ENCODE measurements at regions not wholly inside any gene's neighbourhood (a gene's known extent, or its start where the extent isn't known, plus 50 kb on each side); places are given as distances from the start of the nearest gene placed in this dataset.

- DNase-seq (ENCODE audit: low read depth in 2 of 2): no peak
Measured at GRCh38 chr14:31965735-31966598, 111.1 kb upstream of the ARHGAP5 start.

- DNase-seq (ENCODE audit: low read depth in 2 of 2): no peak
Measured at GRCh38 chr14:31966896-31967668, 110.0 kb upstream of the ARHGAP5 start.

DNA sequence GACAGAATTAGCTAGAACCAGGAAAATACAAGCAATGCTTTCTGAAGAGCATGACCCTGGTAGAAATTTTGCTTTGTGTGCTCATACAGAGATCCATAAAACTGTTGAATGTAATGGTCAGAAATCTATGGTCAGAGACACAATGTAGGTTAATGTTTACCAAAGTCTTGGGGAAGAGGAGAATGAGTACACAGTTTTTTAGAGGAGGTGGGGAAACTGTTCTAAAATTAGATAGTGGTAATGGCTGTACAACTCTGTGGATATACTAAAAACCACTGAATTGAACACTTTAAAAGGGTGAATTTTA lies 109.5 kb upstream of the ARHGAP5 start:
- DNase-seq (ENCODE audit: low read depth in 2 of 2): no peak

DNA sequence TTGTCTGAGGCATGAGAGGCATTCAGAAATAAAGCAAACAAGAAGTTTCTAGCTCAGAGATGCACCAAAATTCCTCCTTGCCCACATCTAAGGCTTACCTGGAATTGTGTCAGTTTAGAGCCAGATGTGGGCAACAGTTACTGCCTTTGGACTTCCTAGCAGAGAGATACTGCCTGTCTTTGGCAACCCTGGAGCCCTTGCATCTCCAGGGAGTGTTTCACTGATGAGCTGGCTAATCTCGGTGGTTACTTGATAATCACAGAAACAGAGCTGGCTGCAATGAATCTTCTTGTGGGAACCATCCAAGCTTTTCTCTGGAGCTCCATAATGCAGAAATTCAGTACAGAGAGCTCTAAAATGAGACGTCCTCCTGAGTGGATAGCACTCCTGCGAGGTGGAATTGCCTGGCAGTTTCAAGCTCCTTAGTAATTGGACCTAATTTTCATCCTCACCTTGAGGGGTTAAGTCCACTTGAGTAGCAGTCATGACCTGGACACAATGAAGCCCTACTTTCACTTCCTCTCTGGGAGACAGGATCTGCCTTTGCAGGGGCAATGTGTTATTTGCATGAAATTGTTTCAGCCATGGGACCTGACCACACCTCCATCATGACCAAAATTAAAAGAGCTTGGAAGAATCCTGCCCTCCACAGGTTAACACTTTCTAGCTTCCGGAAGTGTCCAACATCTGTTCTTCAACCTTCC lies 108.8 kb upstream of the ARHGAP5 start:
- no peak for DNase-seq (ENCODE audit: low read depth in 2 of 2)

- DNase-seq (ENCODE audit: low read depth in 2 of 2): no peak
Measured at GRCh38 chr14:31968956-31969698, 108.0 kb upstream of the ARHGAP5 start.

DNA sequence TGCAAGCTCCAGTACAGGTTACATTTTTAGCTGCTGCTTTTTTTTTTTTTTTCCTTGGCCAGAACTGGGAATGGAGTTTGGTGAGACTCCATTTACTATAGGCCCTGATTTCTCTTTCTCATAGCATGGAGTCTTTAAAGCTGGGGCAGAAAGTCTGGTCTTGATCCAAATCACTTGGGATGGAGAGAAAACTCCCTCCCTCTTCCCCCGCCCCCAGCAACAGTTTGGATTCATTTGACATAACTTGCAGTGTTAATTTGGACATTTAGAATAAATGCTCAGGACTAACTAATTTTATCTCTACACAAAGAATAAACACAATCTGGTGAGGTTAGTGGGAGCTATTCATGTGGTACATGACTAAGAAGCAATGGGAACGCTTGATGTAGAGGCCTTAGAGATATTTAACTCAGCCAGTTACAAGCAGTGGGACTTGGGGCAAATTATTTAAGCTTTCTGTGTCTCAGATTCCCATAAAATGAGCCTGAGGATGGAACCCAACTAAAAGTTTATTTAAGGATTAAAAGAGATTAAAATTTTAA lies 107.3 kb upstream of the ARHGAP5 start:
- DNase-seq (ENCODE audit: low read depth in 2 of 2): no peak

DNA sequence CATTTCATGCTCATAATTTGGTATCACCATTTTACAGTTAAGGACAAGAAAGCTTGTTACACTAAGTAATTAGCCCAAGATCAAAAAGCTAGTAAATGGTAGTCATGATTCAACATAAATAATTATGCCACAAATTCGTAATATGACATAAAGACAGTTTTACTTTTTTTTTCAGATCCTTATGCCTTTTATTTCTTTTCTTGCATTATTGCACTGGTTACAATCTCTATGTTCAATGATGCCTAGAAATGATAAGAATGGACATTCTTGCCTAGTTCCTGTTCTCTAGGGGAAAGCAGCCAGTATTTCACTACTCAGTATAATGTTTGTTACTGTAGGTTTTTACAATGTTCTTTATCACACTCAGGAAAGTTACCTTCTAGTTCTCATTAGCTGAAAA lies 106.4 kb upstream of the ARHGAP5 start:
- DNase-seq (ENCODE audit: low read depth in 2 of 2): no peak

DNA sequence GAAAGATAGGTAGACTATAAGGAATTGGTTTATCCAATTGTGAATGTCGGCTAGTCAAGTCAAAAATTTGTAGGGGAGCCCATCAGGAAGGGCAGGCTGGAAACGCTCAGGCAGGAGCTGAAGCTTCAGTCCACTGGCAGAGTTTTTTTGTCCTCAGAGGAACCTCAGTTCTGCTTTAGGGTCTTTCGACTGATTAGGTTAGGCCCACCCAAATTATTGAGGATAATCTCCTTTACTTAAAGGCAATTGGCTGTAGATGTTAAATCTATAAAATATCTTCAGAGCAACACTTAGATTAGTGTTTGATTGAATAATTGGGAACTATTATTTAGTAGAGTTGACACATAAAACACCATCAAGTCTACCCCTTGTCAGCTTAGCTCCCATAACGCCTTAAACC lies 105.5 kb upstream of the ARHGAP5 start:
- DNase-seq (ENCODE audit: low read depth in 2 of 2): no peak

- DNase-seq (ENCODE audit: low read depth in 2 of 2): no peak
Measured at GRCh38 chr14:31977001-31977556, 100.0 kb upstream of the ARHGAP5 start.

- no peak for DNase-seq (ENCODE audit: low read depth in 2 of 2)
Measured at GRCh38 chr14:31978423-31978822, 98.7 kb upstream of the ARHGAP5 start.

GRCh38 chr14:31982642-31983041 lies 94.5 kb upstream of the ARHGAP5 start:
- no peak for DNase-seq (ENCODE audit: low read depth in 2 of 2)

GRCh38 chr14:31986405-31986804 lies 90.7 kb upstream of the ARHGAP5 start:
- DNase-seq (ENCODE audit: low read depth in 2 of 2): no peak

DNA sequence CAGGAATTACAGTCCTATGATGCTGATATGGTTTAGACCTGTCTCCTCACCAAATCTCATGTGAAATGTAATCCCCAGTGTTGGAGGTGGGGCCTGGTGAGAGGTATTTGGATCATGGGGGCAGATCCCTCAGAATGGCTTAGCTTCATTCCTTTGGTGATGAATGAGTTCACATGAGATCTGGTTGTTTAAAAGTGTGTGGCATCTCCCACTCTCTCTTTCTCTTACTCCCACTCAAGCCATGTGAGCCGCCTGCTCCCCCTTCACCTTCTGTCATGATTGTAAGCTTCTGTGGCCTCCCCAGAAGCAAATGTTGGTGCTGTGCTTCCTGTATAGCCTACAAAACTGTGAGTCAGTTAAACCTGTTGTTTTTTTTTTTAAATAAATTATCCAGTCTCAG lies 89.4 kb upstream of the ARHGAP5 start:
- no peak for DNase-seq (ENCODE audit: low read depth in 2 of 2)

DNA sequence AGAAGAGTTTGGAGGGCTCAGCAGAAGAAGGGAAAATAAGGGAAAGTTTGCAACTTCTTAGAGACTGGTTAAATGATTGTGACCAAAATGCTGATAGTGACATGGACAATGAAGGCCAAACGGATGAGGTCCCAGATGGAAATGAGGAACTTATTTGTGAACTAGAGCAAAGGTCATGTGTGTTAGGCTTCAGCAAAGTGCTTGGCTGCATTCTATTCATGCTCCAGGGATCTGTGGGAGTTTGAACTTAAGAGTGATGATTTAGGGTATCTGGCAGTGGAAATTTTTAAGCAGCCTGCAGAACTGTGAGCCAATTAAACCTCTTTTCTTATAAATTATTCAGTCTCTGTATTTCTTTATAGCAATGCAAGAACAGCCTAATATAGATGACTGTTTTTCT lies 88.9 kb upstream of the ARHGAP5 start:
- DNase-seq (ENCODE audit: low read depth in 2 of 2): no peak

DNA sequence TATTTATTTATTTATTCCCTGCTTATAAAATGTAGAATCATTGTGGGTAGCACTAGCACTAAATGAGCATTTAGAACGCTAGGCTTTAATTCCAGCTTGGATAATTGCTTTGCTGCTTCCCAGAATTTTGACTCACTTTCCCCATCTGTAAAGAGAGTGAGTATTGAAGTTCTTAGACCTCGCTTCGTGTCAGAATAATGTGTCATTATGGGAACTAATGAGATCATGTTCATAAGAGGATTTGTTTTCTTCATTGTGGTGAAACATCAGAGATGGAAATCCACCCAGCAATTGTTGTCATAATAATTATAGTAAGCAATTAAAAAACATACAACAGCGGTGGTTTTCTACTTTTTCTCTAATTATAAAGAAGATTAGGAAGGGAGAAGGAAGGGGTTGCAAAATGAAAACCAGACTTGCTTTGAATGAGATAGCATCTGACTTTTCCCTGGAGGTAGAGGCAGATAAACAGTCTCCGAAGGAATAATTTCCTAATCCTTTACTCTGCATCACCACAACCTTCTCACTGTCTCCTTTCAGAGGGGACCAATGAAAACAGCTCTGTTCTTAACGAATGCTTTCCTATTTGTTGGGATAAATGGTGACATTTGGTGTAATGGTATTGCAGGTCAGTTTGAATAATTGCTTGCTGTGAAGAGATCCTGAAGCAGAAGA lies 86.8 kb upstream of the ARHGAP5 start:
- no peak for DNase-seq (ENCODE audit: low read depth in 2 of 2)

GRCh38 chr14:31990926-31991572 lies 86.1 kb upstream of the ARHGAP5 start:
- DNase-seq (ENCODE audit: low read depth in 2 of 2): no peak

DNA sequence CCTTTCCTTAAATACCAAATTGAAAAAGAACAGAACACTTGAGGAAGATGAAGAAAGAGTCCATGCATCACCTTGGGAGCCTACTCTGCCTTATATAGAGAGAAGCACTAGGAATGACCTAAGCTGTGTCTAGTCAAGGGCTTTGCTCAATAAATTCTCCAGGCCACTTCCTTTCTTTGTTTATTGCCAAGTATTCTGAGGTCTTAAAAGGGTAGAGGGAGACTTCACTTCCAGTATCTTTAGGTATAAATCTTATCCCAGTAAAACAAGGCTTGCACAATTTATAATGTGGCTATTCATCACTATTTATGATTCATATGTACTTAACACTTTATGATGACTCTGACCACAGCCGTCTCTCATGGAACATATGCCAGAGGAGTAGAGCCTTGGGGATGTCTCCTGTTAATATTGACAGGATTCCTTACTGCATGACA lies 85.1 kb upstream of the ARHGAP5 start:
- no peak for DNase-seq (ENCODE audit: low read depth in 2 of 2)

GRCh38 chr14:31993521-31993951 lies 83.6 kb upstream of the ARHGAP5 start:
- no peak for DNase-seq (ENCODE audit: low read depth in 2 of 2)

DNA sequence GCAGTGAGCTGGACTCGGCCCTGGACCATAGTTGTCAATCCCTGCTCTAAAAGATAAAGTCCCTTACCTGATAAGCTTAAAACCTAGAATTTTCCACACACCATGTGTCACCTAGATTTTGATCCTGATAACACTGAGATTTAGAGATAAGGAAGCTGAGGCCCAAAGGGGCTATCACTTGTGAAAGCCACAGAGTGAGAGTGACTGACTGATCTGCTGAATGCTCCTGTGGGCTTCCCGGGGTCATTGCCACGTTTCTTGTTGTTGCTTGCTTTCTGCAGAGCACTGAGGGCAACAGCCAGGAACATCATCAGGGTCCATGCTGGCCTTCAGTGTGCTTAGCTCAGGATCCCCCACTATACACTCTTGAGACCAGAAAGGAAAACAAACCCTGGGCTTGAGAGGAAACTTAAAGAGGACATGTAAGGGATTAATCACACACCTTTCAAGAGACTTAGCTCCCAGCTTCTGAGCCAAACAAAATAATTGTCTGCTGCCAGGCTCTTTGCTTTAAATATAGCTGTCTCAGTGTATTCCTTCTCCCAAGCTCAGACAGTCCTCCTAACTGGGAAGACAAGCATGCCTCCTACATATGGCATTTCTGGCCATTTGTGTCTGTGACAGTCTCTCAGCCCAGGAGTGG lies 82.6 kb upstream of the ARHGAP5 start:
- no peak for DNase-seq (ENCODE audit: low read depth in 2 of 2)

GRCh38 chr14:32003585-32003984 lies 73.5 kb upstream of the ARHGAP5 start:
- no peak for DNase-seq (ENCODE audit: low read depth in 2 of 2)

All from stimulated activated CD4-positive, alpha-beta T cell treated with anti-CD3 and anti-CD28 coated beads, Interleukin-4, amount 100 ng/mL, for 48 hours (primary cell).